ENCODE measurements at regions not wholly inside any gene's neighbourhood (a gene's known extent, or its start where the extent isn't known, plus 50 kb on each side); places are given as distances from the start of the nearest gene placed in this dataset.
"Not testable (repeated sequence)": the region's sequence is repeated elsewhere in the genome, so short reads cannot be mapped to it uniquely, and the experiment has no call there.

- TF ChIP-seq REST (IDR thresholded peaks at IDR 0.05; ENCODE audit: insufficient replicate concordance, low read depth) (no peak), POLR2AphosphoS5 (IDR thresholded peaks at IDR 0.05; ENCODE audit: low read depth) (no peak), SPI1 (IDR thresholded peaks at IDR 0.05; ENCODE audit: borderline replicate concordance, low read depth) (no peak), GABPA (IDR thresholded peaks at IDR 0.05; ENCODE audit: low read depth) (no peak), CTCF (IDR thresholded peaks at IDR 0.05; ENCODE audit: insufficient read depth, low read length) (no peak)
- DNase-seq (ENCODE audit: low read depth in 1 of 2, low spot score in 1 of 2) = no peak
- Histone ChIP-seq H3K27ac (replicated peaks) (no peak overlapping the region), H3K4me3 (replicated peaks; ENCODE audit: insufficient read depth, low read length) (no peak overlapping the region), H3K27me3 (ENCODE audit: insufficient read depth, poor library complexity, severe bottlenecking) (no peaks in the 10 kb centered on the region)
Measured at GRCh38 chr6:121597654-121598053, 162.2 kb downstream of the GJA1 start.

GRCh38 chr6:121599331-121599730, 163.9 kb downstream of the GJA1 start:
- not testable (repeated sequence) for DNase-seq (ENCODE audit: low read depth in 1 of 2, low spot score in 1 of 2); H3K27ac ChIP-seq (replicated peaks)

GRCh38 chr6:121600389-121601168, 165.1 kb downstream of the GJA1 start:
- TF ChIP-seq GABPA (IDR thresholded peaks at IDR 0.05; ENCODE audit: low read depth) = no peak
- TF ChIP-seq CTCF (IDR thresholded peaks at IDR 0.05; ENCODE audit: insufficient read depth, low read length) = no peak
- TF ChIP-seq SPI1 (IDR thresholded peaks at IDR 0.05; ENCODE audit: borderline replicate concordance, low read depth) = no peak
- no peak for TF ChIP-seq POLR2AphosphoS5 (IDR thresholded peaks at IDR 0.05; ENCODE audit: low read depth)
- TF ChIP-seq REST (IDR thresholded peaks at IDR 0.05; ENCODE audit: insufficient replicate concordance, low read depth) = no peak
- Histone ChIP-seq H3K27me3 (ENCODE audit: insufficient read depth, poor library complexity, severe bottlenecking) (no peaks in the 10 kb centered on the region), H3K27ac (replicated peaks) (no peak overlapping the region), H3K4me3 (replicated peaks; ENCODE audit: insufficient read depth, low read length) (no peak overlapping the region)
- no peak for DNase-seq (ENCODE audit: low read depth in 1 of 2, low spot score in 1 of 2)

More at GRCh38 chr6:121599331-121599730, 163.9 kb downstream of the GJA1 start:
- not testable (repeated sequence) for H3K27me3 ChIP-seq (ENCODE audit: insufficient read depth, poor library complexity, severe bottlenecking); H3K4me3 ChIP-seq (replicated peaks; ENCODE audit: insufficient read depth, low read length)

GRCh38 chr6:121603486-121603885, 168.0 kb downstream of the GJA1 start:
- Histone ChIP-seq H3K4me3 (replicated peaks; ENCODE audit: insufficient read depth, low read length) (no peak overlapping the region), H3K27me3 (ENCODE audit: insufficient read depth, poor library complexity, severe bottlenecking) (no peaks in the 10 kb centered on the region), H3K27ac (replicated peaks) (no peak overlapping the region)
- no peak for DNase-seq (ENCODE audit: low read depth in 1 of 2, low spot score in 1 of 2)
- TF ChIP-seq REST (IDR thresholded peaks at IDR 0.05; ENCODE audit: insufficient replicate concordance, low read depth) (no peak), CTCF (IDR thresholded peaks at IDR 0.05; ENCODE audit: insufficient read depth, low read length) (no peak), GABPA (IDR thresholded peaks at IDR 0.05; ENCODE audit: low read depth) (no peak), POLR2AphosphoS5 (IDR thresholded peaks at IDR 0.05; ENCODE audit: low read depth) (no peak), SPI1 (IDR thresholded peaks at IDR 0.05; ENCODE audit: borderline replicate concordance, low read depth) (no peak)
